ENCODE measurements at regions not wholly inside any gene's neighbourhood (a gene's known extent, or its start where the extent isn't known, plus 50 kb on each side); places are given as distances from the start of the nearest gene placed in this dataset.

DNA sequence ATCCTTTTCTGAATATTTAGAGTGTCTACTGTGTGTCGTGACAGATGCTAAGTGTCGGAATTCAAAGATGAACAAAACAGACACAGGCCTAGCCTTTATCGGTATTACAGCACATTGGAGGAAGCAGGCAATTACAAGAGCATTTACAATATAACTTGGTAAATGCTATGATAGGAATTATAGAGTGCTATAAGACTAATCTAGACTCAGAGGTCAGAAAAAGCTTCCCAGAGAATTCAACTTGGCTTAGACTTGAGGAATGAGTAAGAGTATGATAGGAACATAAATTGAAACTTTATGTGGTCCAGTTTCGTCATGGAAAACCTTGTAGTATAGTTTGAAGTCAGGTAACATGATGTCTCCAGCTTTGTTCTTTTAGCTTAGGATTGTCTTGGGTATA, 395.7 kb upstream of the FAT3 start:
- no peaks in the 10 kb centered on the region for H3K9me3 ChIP-seq (ENCODE audit: control insufficient read depth in 2 of 2, insufficient read depth in 1 of 2, low read depth in 1 of 2, low read length in 1 of 2)
- H3K36me3 ChIP-seq (ENCODE audit: control insufficient read depth in 2 of 2, insufficient read depth in 2 of 2, low read length in 1 of 2) = no peaks in the 10 kb centered on the region
- WGBS, 2 donors = 86% methylated on average over 4 of the region's 4 CpGs
- no peak overlapping the region for H3K4me3 ChIP-seq (ENCODE audit: low read depth in 1 of 2, low read length in 2 of 2)
- H3K4me1 ChIP-seq (ENCODE audit: control insufficient read depth in 2 of 2, insufficient read depth in 2 of 2, low read length in 1 of 2) = no peaks in the 10 kb centered on the region
- no peak overlapping the region for H3K27ac ChIP-seq (ENCODE audit: low read depth in 2 of 2, low read length in 1 of 2)
- no peaks in the 10 kb centered on the region for H3K27me3 ChIP-seq (ENCODE audit: control insufficient read depth in 1 of 2, insufficient read depth in 2 of 2, low read length in 2 of 2)

DNA sequence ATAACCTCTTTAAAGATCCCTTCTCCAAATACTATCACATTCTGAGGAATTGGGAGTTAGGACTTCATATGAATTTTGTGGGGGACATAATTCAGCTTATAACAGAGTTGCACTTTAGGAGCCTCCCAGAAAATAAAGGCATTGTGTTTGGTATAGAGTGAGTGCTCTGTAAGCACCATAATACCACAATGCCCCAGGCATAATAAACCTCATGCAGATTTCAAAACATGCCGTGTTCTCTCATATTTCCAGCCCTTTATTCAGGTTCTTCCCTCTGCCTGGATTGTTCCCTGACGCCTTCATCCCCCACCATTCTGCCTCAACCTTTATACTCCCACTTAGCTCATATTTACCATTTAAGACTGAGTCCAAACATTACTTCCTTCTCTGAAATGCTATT, 398.8 kb upstream of the FAT3 start:
- H3K27me3 ChIP-seq (ENCODE audit: control insufficient read depth in 1 of 2, insufficient read depth in 2 of 2, low read length in 2 of 2) = no peaks in the 10 kb centered on the region
- no peaks in the 10 kb centered on the region for H3K4me1 ChIP-seq (ENCODE audit: control insufficient read depth in 2 of 2, insufficient read depth in 2 of 2, low read length in 1 of 2)
- WGBS, 2 donors = 51 to 59% methylated on average over 2 of the region's 2 CpGs
- no peak overlapping the region for H3K27ac ChIP-seq (ENCODE audit: low read depth in 2 of 2, low read length in 1 of 2)
- no peak overlapping the region for H3K4me3 ChIP-seq (ENCODE audit: low read depth in 1 of 2, low read length in 2 of 2)
- no peaks in the 10 kb centered on the region for H3K36me3 ChIP-seq (ENCODE audit: control insufficient read depth in 2 of 2, insufficient read depth in 2 of 2, low read length in 1 of 2)
- H3K9me3 ChIP-seq (ENCODE audit: control insufficient read depth in 2 of 2, insufficient read depth in 1 of 2, low read depth in 1 of 2, low read length in 1 of 2) = no peaks in the 10 kb centered on the region

DNA sequence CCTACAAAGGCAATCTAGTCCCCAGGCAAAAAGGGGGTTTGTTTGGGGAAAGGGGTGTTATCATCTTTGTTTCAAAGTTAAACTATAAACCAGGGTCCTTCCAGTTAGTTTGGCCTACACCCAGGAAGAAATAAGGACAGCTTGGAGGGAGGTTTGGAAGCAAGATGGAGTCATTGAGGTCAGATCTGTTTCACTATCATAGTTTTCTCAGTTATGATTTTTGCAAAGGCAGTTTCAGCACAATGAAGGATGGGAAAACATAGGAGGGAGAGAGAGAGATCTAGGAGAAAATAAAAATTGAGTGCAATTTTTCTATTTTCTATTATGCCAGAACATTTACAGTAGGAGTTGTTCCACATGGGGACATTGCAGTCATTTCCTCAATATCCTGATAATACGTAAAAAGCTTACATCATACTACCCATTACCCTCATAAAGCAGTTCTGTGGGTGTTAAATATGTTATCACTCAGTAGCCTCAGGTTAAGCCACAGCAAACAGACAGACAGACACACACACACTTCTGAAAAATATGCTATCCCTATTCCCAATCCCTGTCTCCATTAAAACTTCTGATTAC, 401.3 kb upstream of the FAT3 start:
- H3K27me3 ChIP-seq (ENCODE audit: control insufficient read depth in 1 of 2, insufficient read depth in 2 of 2, low read length in 2 of 2) = no peaks in the 10 kb centered on the region
- H3K4me1 ChIP-seq (ENCODE audit: control insufficient read depth in 2 of 2, insufficient read depth in 2 of 2, low read length in 1 of 2) = no peaks in the 10 kb centered on the region
- 76 to 95% methylated on average over 1 of the region's 1 CpG for WGBS, 2 donors
- H3K9me3 ChIP-seq (ENCODE audit: control insufficient read depth in 2 of 2, insufficient read depth in 1 of 2, low read depth in 1 of 2, low read length in 1 of 2) = no peaks in the 10 kb centered on the region
- no peak overlapping the region for H3K4me3 ChIP-seq (ENCODE audit: low read depth in 1 of 2, low read length in 2 of 2)
- H3K36me3 ChIP-seq (ENCODE audit: control insufficient read depth in 2 of 2, insufficient read depth in 2 of 2, low read length in 1 of 2) = no peaks in the 10 kb centered on the region
- no peak overlapping the region for H3K27ac ChIP-seq (ENCODE audit: low read depth in 2 of 2, low read length in 1 of 2)

- Histone ChIP-seq H3K27me3 (ENCODE audit: control insufficient read depth in 1 of 2, insufficient read depth in 2 of 2, low read length in 2 of 2) (no peaks in the 10 kb centered on the region), H3K9me3 (ENCODE audit: control insufficient read depth in 2 of 2, insufficient read depth in 1 of 2, low read depth in 1 of 2, low read length in 1 of 2) (no peaks in the 10 kb centered on the region), H3K4me1 (ENCODE audit: control insufficient read depth in 2 of 2, insufficient read depth in 2 of 2, low read length in 1 of 2) (no peaks in the 10 kb centered on the region), H3K36me3 (ENCODE audit: control insufficient read depth in 2 of 2, insufficient read depth in 2 of 2, low read length in 1 of 2) (no peaks in the 10 kb centered on the region), H3K4me3 (ENCODE audit: low read depth in 1 of 2, low read length in 2 of 2) (no peak overlapping the region), H3K27ac (ENCODE audit: low read depth in 2 of 2, low read length in 1 of 2) (no peak overlapping the region)
- 91% methylated on average over 8 of the region's 8 CpGs for WGBS, 2 donors
Measured at GRCh38 chr11:91822805-91823204, 401.8 kb upstream of the FAT3 start.

- H3K4me1 ChIP-seq (ENCODE audit: control insufficient read depth in 2 of 2, insufficient read depth in 2 of 2, low read length in 1 of 2) = no peaks in the 10 kb centered on the region
- WGBS, 2 donors = 91% methylated on average over 3 of the region's 3 CpGs
- H3K36me3 ChIP-seq (ENCODE audit: control insufficient read depth in 2 of 2, insufficient read depth in 2 of 2, low read length in 1 of 2) = no peaks in the 10 kb centered on the region
- H3K4me3 ChIP-seq (ENCODE audit: low read depth in 1 of 2, low read length in 2 of 2) = no peak overlapping the region
- H3K27me3 ChIP-seq (ENCODE audit: control insufficient read depth in 1 of 2, insufficient read depth in 2 of 2, low read length in 2 of 2) = no peaks in the 10 kb centered on the region
- no peak overlapping the region for H3K27ac ChIP-seq (ENCODE audit: low read depth in 2 of 2, low read length in 1 of 2)
- no peaks in the 10 kb centered on the region for H3K9me3 ChIP-seq (ENCODE audit: control insufficient read depth in 2 of 2, insufficient read depth in 1 of 2, low read depth in 1 of 2, low read length in 1 of 2)
Measured at GRCh38 chr11:91820709-91821108, 403.9 kb upstream of the FAT3 start.

GRCh38 chr11:91819777-91820176, 404.8 kb upstream of the FAT3 start:
- no peaks in the 10 kb centered on the region for H3K36me3 ChIP-seq (ENCODE audit: control insufficient read depth in 2 of 2, insufficient read depth in 2 of 2, low read length in 1 of 2)
- no peak overlapping the region for H3K27ac ChIP-seq (ENCODE audit: low read depth in 2 of 2, low read length in 1 of 2)
- 67 to 75% methylated on average over 1 of the region's 1 CpG for WGBS, 2 donors
- no peak overlapping the region for H3K4me3 ChIP-seq (ENCODE audit: low read depth in 1 of 2, low read length in 2 of 2)
- H3K27me3 ChIP-seq (ENCODE audit: control insufficient read depth in 1 of 2, insufficient read depth in 2 of 2, low read length in 2 of 2) = no peaks in the 10 kb centered on the region
- H3K9me3 ChIP-seq (ENCODE audit: control insufficient read depth in 2 of 2, insufficient read depth in 1 of 2, low read depth in 1 of 2, low read length in 1 of 2) = no peaks in the 10 kb centered on the region
- H3K4me1 ChIP-seq (ENCODE audit: control insufficient read depth in 2 of 2, insufficient read depth in 2 of 2, low read length in 1 of 2) = no peaks in the 10 kb centered on the region

GRCh38 chr11:91819195-91819594, 405.4 kb upstream of the FAT3 start:
- WGBS, 2 donors = 71 to 73% methylated on average over 2 of the region's 2 CpGs
- Histone ChIP-seq H3K27ac (ENCODE audit: low read depth in 2 of 2, low read length in 1 of 2) (no peak overlapping the region), H3K27me3 (ENCODE audit: control insufficient read depth in 1 of 2, insufficient read depth in 2 of 2, low read length in 2 of 2) (no peaks in the 10 kb centered on the region), H3K4me1 (ENCODE audit: control insufficient read depth in 2 of 2, insufficient read depth in 2 of 2, low read length in 1 of 2) (no peaks in the 10 kb centered on the region), H3K36me3 (ENCODE audit: control insufficient read depth in 2 of 2, insufficient read depth in 2 of 2, low read length in 1 of 2) (no peaks in the 10 kb centered on the region), H3K4me3 (ENCODE audit: low read depth in 1 of 2, low read length in 2 of 2) (no peak overlapping the region), H3K9me3 (ENCODE audit: control insufficient read depth in 2 of 2, insufficient read depth in 1 of 2, low read depth in 1 of 2, low read length in 1 of 2) (no peaks in the 10 kb centered on the region)

DNA sequence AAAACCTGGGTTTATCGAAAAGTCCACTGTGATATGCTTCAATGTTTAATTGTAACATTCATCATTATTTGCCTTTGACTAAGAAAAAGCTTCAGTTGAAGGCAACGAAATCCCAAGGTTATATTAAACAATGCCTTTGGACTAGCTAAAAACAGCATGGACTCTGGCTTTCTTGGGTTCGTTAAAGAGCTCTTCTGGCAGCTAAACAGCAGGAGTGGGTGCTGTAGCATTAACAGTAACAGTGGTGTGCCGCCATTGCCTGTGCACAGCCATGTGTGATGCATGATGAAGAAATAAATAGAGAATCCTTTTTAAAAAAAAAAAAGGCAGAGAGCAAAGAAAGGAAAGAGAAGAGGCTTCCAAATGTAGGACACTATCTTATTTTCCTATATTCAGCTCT, 406.6 kb upstream of the FAT3 start:
- no peaks in the 10 kb centered on the region for H3K9me3 ChIP-seq (ENCODE audit: control insufficient read depth in 2 of 2, insufficient read depth in 1 of 2, low read depth in 1 of 2, low read length in 1 of 2)
- no peaks in the 10 kb centered on the region for H3K36me3 ChIP-seq (ENCODE audit: control insufficient read depth in 2 of 2, insufficient read depth in 2 of 2, low read length in 1 of 2)
- 67 to 69% methylated on average over 4 of the region's 4 CpGs for WGBS, 2 donors
- H3K27me3 ChIP-seq (ENCODE audit: control insufficient read depth in 1 of 2, insufficient read depth in 2 of 2, low read length in 2 of 2) = no peaks in the 10 kb centered on the region
- no peaks in the 10 kb centered on the region for H3K4me1 ChIP-seq (ENCODE audit: control insufficient read depth in 2 of 2, insufficient read depth in 2 of 2, low read length in 1 of 2)
- no peak overlapping the region for H3K4me3 ChIP-seq (ENCODE audit: low read depth in 1 of 2, low read length in 2 of 2)
- H3K27ac ChIP-seq (ENCODE audit: low read depth in 2 of 2, low read length in 1 of 2) = no peak overlapping the region

- H3K9me3 ChIP-seq (ENCODE audit: control insufficient read depth in 2 of 2, insufficient read depth in 1 of 2, low read depth in 1 of 2, low read length in 1 of 2) = no peaks in the 10 kb centered on the region
- no peak overlapping the region for H3K27ac ChIP-seq (ENCODE audit: low read depth in 2 of 2, low read length in 1 of 2)
- no peaks in the 10 kb centered on the region for H3K27me3 ChIP-seq (ENCODE audit: control insufficient read depth in 1 of 2, insufficient read depth in 2 of 2, low read length in 2 of 2)
- no peaks in the 10 kb centered on the region for H3K4me1 ChIP-seq (ENCODE audit: control insufficient read depth in 2 of 2, insufficient read depth in 2 of 2, low read length in 1 of 2)
- no peaks in the 10 kb centered on the region for H3K36me3 ChIP-seq (ENCODE audit: control insufficient read depth in 2 of 2, insufficient read depth in 2 of 2, low read length in 1 of 2)
- no peak overlapping the region for H3K4me3 ChIP-seq (ENCODE audit: low read depth in 1 of 2, low read length in 2 of 2)
Measured at GRCh38 chr11:91813263-91813662, 411.4 kb upstream of the FAT3 start.

DNA sequence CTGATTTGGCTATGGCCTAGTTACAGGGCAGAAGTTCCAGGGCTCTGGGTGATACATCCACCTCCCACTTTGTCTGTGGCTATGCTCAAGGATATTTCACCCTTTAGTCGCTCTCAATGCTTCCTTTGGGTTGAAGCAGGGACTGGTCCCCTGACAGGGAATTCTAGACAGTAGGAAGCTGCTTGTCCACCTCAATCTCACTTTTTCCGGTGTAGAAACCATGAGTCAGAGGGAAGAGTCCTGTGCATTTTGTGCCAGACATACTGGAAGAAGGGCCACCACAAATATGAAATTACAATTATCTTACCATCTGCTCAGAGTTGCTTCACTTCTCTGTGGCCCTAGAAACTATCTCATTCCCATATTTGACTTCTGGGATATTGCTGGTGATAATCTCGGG, 413.7 kb upstream of the FAT3 start:
- 74 to 89% methylated on average over 3 of the region's 3 CpGs for WGBS, 2 donors

More for the DNA sequence above, 413.7 kb upstream of the FAT3 start:
- H3K9me3 ChIP-seq (ENCODE audit: control insufficient read depth in 2 of 2, insufficient read depth in 1 of 2, low read depth in 1 of 2, low read length in 1 of 2) = no peaks in the 10 kb centered on the region
- no peaks in the 10 kb centered on the region for H3K27me3 ChIP-seq (ENCODE audit: control insufficient read depth in 1 of 2, insufficient read depth in 2 of 2, low read length in 2 of 2)
- no peaks in the 10 kb centered on the region for H3K36me3 ChIP-seq (ENCODE audit: control insufficient read depth in 2 of 2, insufficient read depth in 2 of 2, low read length in 1 of 2)
- no peaks in the 10 kb centered on the region for H3K4me1 ChIP-seq (ENCODE audit: control insufficient read depth in 2 of 2, insufficient read depth in 2 of 2, low read length in 1 of 2)
- H3K27ac ChIP-seq (ENCODE audit: low read depth in 2 of 2, low read length in 1 of 2) = no peak overlapping the region
- no peak overlapping the region for H3K4me3 ChIP-seq (ENCODE audit: low read depth in 1 of 2, low read length in 2 of 2)

Measured in esophagus (tissue), 2 donors.